Mesenchymal stem cell (in vitro differentiated cells and primary cell): ENCODE measurements at regions not wholly inside any gene's neighbourhood (a gene's known extent, or its start where the extent isn't known, plus 50 kb on each side); places are given as distances from the start of the nearest gene placed in this dataset.

ENCODE experiments used
- DNase-seq: peaks from one replicate; pipeline ENCODE4 v3.0.0-alpha.2; 2013
- H2AFZ ChIP-seq: one replicate; pipeline ENCODE4 v1.6.1; 2013; ENCODE audit warnings: low read depth, mild to moderate bottlenecking, control low read depth, inconsistent platforms, low read length, moderate library complexity
- H2AK5ac ChIP-seq: 2 replicates; pipeline ENCODE4 v1.6.1; 2013; ENCODE audit warnings: low read length, moderate library complexity, mild to moderate bottlenecking, inconsistent platforms; ENCODE audit not compliant: severe bottlenecking
- H2BK120ac ChIP-seq: one replicate; pipeline ENCODE4 v1.6.1; 2013; ENCODE audit warnings: low read depth, mild to moderate bottlenecking, inconsistent platforms, low read length, moderate library complexity
- H2BK12ac ChIP-seq, 2 experiments: one replicate each; pipeline ENCODE4 v1.6.1; 2013; ENCODE audit warnings: inconsistent platforms in 2 of 2, low read length in 2 of 2, mild to moderate bottlenecking in 2 of 2, moderate library complexity in 2 of 2, control low read depth in 1 of 2
- H2BK15ac ChIP-seq: one replicate; pipeline ENCODE4 v1.6.1; 2013; ENCODE audit warnings: mild to moderate bottlenecking, low read depth, inconsistent platforms; ENCODE audit not compliant: poor library complexity, severe bottlenecking
- H2BK5ac ChIP-seq: 2 replicates; pipeline ENCODE4 v1.6.1; 2013; ENCODE audit warnings: low read depth, mild to moderate bottlenecking, low read length, control low read depth, inconsistent platforms; ENCODE audit not compliant: poor library complexity, severe bottlenecking
- H3K14ac ChIP-seq, 2 experiments: one replicate each; pipeline ENCODE4 v1.6.1; 2013; ENCODE audit warnings: inconsistent platforms in 2 of 2, low read length in 2 of 2, control low read depth in 1 of 2, mild to moderate bottlenecking in 1 of 2, moderate library complexity in 1 of 2
- H3K18ac ChIP-seq, 2 experiments: one replicate each; pipeline ENCODE4 v1.6.1; 2013; ENCODE audit warnings: inconsistent platforms in 2 of 2, low read length in 2 of 2, control low read depth in 1 of 2, low read depth in 1 of 2, mild to moderate bottlenecking in 1 of 2
- H3K23ac ChIP-seq, 2 experiments: one replicate each; pipeline ENCODE4 v1.6.1; 2013; ENCODE audit warnings: inconsistent platforms in 2 of 2, low read length in 2 of 2, mild to moderate bottlenecking in 2 of 2, moderate library complexity in 2 of 2, control low read depth in 1 of 2
- H3K27ac ChIP-seq: 2 replicates; pipeline ENCODE4 v1.5.1; 2013; ENCODE audit warnings: mild to moderate bottlenecking, moderate library complexity, low read length, control low read depth, inconsistent platforms; ENCODE audit not compliant: poor library complexity, severe bottlenecking
- H3K27me3 ChIP-seq, 2 experiments: 2 replicates each; pipeline versions ENCODE4 v1.6.1 to v1.7.0; 2013; ENCODE audit warnings: low read length in 2 of 2, mild to moderate bottlenecking in 2 of 2, moderate library complexity in 2 of 2, control low read depth in 1 of 2, inconsistent platforms in 1 of 2; ENCODE audit not compliant: control insufficient read depth in 1 of 2, insufficient read depth in 1 of 2
- H3K36me3 ChIP-seq, 2 experiments: 2 replicates each; pipeline versions ENCODE4 v1.6.1 to v1.7.0; 2013; ENCODE audit warnings: low read length in 2 of 2, control low read depth in 1 of 2, inconsistent platforms in 1 of 2, low read depth in 1 of 2, mild to moderate bottlenecking in 1 of 2; ENCODE audit not compliant: insufficient read depth in 2 of 2, control insufficient read depth in 1 of 2
- H3K4ac ChIP-seq, 2 experiments: one replicate each; pipeline ENCODE4 v1.6.1; 2013; ENCODE audit warnings: inconsistent platforms in 2 of 2, low read length in 2 of 2, mild to moderate bottlenecking in 2 of 2, moderate library complexity in 2 of 2, control low read depth in 1 of 2, low read depth in 1 of 2
- H3K4me1 ChIP-seq: 2 replicates; pipeline ENCODE4 v1.6.1; 2013; ENCODE audit warnings: low read depth, low read length, control low read depth; ENCODE audit not compliant: control insufficient read depth, insufficient read depth
- H3K4me2 ChIP-seq: 2 replicates; pipeline ENCODE4 v1.6.1; 2013; ENCODE audit warnings: low read length, mild to moderate bottlenecking, inconsistent platforms; ENCODE audit not compliant: poor library complexity, severe bottlenecking
- H3K4me3 ChIP-seq, 2 experiments: 2 replicates each; pipeline versions ENCODE4 v1.5.1 to v1.7.0; 2013; ENCODE audit warnings: low read length in 2 of 2, mild to moderate bottlenecking in 2 of 2, control low read depth in 1 of 2, low read depth in 1 of 2; ENCODE audit not compliant: insufficient read depth in 1 of 2
- H3K79me1 ChIP-seq: replicated peaks from 2 replicates; pipeline ENCODE4 v1.6.1; 2013; ENCODE audit warnings: mild to moderate bottlenecking, control low read depth, low read length, inconsistent platforms; ENCODE audit not compliant: poor library complexity, severe bottlenecking
- H3K9ac ChIP-seq: 2 replicates; pipeline ENCODE4 v1.7.0; 2013; ENCODE audit warnings: mild to moderate bottlenecking, low read length, moderate library complexity
- H3K9me3 ChIP-seq: 2 replicates; pipeline ENCODE4 v1.7.0; 2013; ENCODE audit warnings: mild to moderate bottlenecking, low read length; ENCODE audit not compliant: control insufficient read depth
- H4K8ac ChIP-seq: one replicate; pipeline ENCODE4 v1.6.1; 2013; ENCODE audit warnings: inconsistent platforms, mild to moderate bottlenecking, low read length, moderate library complexity
- H4K91ac ChIP-seq: one replicate; pipeline ENCODE4 v1.6.1; 2013; ENCODE audit warnings: mild to moderate bottlenecking, low read length, inconsistent platforms
- WGBS: methylation state at CpG from one replicate; pipeline ENCODE4 v1.1.7; 2013; ENCODE audit warnings: mixed read lengths; 5-methylcytosine and 5-hydroxymethylcytosine counted together

DNA sequence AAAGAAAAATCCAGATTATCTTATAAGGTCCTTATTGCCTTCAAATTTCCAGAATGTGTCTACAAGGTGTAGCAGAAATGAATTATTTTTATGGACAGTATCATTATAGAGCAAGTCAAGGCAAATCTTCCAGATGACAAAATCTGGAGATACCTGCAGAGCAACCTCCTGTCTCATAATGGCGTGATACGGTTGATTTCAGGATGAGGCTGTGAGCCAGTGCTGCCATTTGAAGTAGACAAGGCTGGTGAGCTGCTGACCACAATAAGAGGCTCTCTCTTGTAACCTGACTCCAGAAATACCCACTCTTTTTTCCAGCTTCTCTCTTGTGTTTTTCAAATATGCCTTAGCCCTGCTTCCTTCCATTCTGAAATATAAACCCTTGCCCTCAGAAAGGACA, 108.2 kb downstream of the HTR1A start:
- Histone ChIP-seq H2BK15ac (no peak overlapping the region), H3K36me3 (no peaks in the 10 kb centered on the region), H3K4ac (no peak overlapping the region), H3K18ac (no peak overlapping the region), H3K79me1 (no peaks in the 10 kb centered on the region), H2AFZ (no peak overlapping the region), H2BK120ac (no peak overlapping the region), H3K4me1 (no peaks in the 10 kb centered on the region), H2AK5ac (no peak overlapping the region), H2BK12ac (no peak overlapping the region), H3K27ac (no peak overlapping the region), H4K91ac (no peak overlapping the region), H3K9me3 (peaks cover 27% of the 10 kb centered on the region), H3K14ac (no peak overlapping the region), H4K8ac (no peak overlapping the region), H3K9ac (no peak overlapping the region), H3K27me3 (no peaks in the 10 kb centered on the region), H3K4me2 (no peak overlapping the region), H2BK5ac (no peak overlapping the region), H3K23ac (no peak overlapping the region), H3K4me3 (no peak overlapping the region)
- 81% methylated on average over 2 of the region's 2 CpGs for WGBS
- DNase-seq: no peak

DNA sequence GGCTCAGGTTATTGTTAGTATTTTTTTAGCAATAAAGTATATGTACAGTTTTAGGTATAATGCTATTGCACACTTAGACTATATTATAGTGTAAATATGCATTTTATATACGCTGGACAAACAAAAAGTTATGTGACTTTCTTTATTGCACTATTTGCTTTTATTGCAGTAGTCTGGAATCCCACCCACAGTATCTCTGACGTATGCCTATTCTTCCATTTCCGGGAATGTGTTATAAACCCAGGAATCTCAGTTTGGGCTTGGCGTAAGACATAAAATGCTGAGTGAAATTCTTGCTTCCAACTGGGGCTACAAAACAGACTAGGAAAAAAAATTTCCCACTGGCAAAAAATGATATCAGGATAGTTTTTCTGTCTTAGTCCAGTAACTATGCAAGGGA, 119.1 kb downstream of the HTR1A start:
- Histone ChIP-seq H2BK15ac (no peak overlapping the region), H2AK5ac (no peak overlapping the region), H3K4me3 (no peak overlapping the region), H2BK120ac (no peak overlapping the region), H3K27me3 (no peaks in the 10 kb centered on the region), H3K9me3 (peaks cover 11% of the 10 kb centered on the region), H3K4ac (no peak overlapping the region), H3K14ac (no peak overlapping the region), H3K18ac (no peak overlapping the region), H4K91ac (no peak overlapping the region), H3K36me3 (no peaks in the 10 kb centered on the region), H3K27ac (no peak overlapping the region), H3K9ac (no peak overlapping the region), H3K4me2 (no peak overlapping the region), H4K8ac (no peak overlapping the region), H2AFZ (no peak overlapping the region), H2BK5ac (no peak overlapping the region), H3K23ac (no peak overlapping the region), H3K4me1 (no peaks in the 10 kb centered on the region), H2BK12ac (no peak overlapping the region), H3K79me1 (no peaks in the 10 kb centered on the region)
- DNase-seq: no peak
- WGBS: 90% methylated on average over 3 of the region's 4 CpGs

DNA sequence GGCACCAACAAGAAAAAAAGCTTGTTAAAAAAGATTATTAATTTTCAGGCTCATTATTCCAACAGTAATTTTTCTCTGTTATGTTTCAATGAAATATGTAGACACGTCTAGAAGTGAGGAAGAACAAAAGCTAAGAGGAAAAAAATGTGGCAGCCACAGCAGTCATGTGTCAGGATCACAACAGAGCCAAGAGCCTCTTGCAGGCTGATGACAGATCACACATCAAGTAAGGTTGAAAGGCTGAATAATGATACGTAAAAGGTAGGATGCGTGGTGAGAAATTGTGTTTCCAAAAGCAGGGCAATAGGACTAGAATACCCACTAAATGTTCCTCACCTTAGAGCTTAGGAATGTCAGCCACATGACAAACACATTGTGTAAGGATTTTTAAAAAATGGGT, 124.8 kb downstream of the HTR1A start:
- Histone ChIP-seq H3K27me3 (no peaks in the 10 kb centered on the region), H3K9me3 (peaks cover 3% of the 10 kb centered on the region), H2BK120ac (no peak overlapping the region), H4K8ac (no peak overlapping the region), H2BK15ac (no peak overlapping the region), H3K4me3 (no peak overlapping the region), H3K79me1 (no peaks in the 10 kb centered on the region), H3K4ac (no peak overlapping the region), H3K27ac (no peak overlapping the region), H3K4me2 (no peak overlapping the region), H4K91ac (no peak overlapping the region), H2BK12ac (no peak overlapping the region), H3K23ac (no peak overlapping the region), H2BK5ac (no peak overlapping the region), H2AFZ (no peak overlapping the region), H3K9ac (no peak overlapping the region), H3K36me3 (no peaks in the 10 kb centered on the region), H3K14ac (no peak overlapping the region), H2AK5ac (no peak overlapping the region), H3K18ac (no peak overlapping the region), H3K4me1 (no peaks in the 10 kb centered on the region)
- 66% methylated on average over 2 of the region's 3 CpGs for WGBS
- no peak for DNase-seq

DNA sequence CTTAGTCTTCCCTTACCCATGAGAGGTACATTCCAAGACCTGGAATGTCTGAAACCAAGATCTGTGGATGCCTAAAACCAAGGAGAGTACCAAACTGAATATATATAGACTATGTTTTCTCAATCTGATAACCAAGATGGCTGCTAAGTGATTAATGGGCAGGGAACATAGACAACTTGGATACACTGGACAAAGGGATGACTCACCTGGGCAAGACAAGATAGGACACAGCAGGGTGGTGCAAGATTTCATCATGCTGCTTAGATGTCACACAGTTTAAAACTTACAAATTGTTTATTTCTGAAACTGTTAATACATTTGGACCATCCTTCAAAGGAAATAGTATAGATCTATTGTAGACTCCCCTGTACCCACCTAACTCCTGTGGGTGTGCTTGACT, 130.9 kb downstream of the HTR1A start:
- no peak overlapping the region for H2BK120ac ChIP-seq
- H2BK12ac ChIP-seq: no peak overlapping the region
- no peak overlapping the region for H3K9ac ChIP-seq
- H3K18ac ChIP-seq: no peak overlapping the region
- H3K27me3 ChIP-seq: no peaks in the 10 kb centered on the region
- H2BK5ac ChIP-seq: no peak overlapping the region
- H3K9me3 ChIP-seq: no peaks in the 10 kb centered on the region
- no peak overlapping the region for H2BK15ac ChIP-seq
- H4K91ac ChIP-seq: no peak overlapping the region
- no peak overlapping the region for H4K8ac ChIP-seq
- H3K23ac ChIP-seq: no peak overlapping the region
- no peak overlapping the region for H2AK5ac ChIP-seq
- H3K14ac ChIP-seq: no peak overlapping the region
- no peaks in the 10 kb centered on the region for H3K79me1 ChIP-seq
- DNase-seq: no peak
- no peak overlapping the region for H3K4me2 ChIP-seq
- H3K4me1 ChIP-seq: no peaks in the 10 kb centered on the region
- no peak overlapping the region for H3K4ac ChIP-seq
- no peak overlapping the region for H2AFZ ChIP-seq
- no peaks in the 10 kb centered on the region for H3K36me3 ChIP-seq
- H3K27ac ChIP-seq: no peak overlapping the region
- H3K4me3 ChIP-seq: no peak overlapping the region
